B cell (primary cell): ENCODE measurements at regions not wholly inside any gene's neighbourhood (a gene's known extent, or its start where the extent isn't known, plus 50 kb on each side); places are given as distances from the start of the nearest gene placed in this dataset.

ENCODE experiments used
- EZH2 ChIP-seq: IDR thresholded peaks from 2 replicates; pipeline ENCODE4 v1.6.1; 2012; ENCODE audit warnings: borderline replicate concordance, low read depth, mild to moderate bottlenecking, moderate library complexity, low read length; ENCODE audit not compliant: insufficient read depth, poor library complexity, severe bottlenecking
- TF ChIP-seq, protein P1 (sequence below): fragments of 200-600 bp; IDR thresholded peaks from one replicate; pipeline ENCODE4 v1.8.0; 2022; ENCODE audit warnings: antibody characterized with exemption, mild to moderate bottlenecking

DNA sequence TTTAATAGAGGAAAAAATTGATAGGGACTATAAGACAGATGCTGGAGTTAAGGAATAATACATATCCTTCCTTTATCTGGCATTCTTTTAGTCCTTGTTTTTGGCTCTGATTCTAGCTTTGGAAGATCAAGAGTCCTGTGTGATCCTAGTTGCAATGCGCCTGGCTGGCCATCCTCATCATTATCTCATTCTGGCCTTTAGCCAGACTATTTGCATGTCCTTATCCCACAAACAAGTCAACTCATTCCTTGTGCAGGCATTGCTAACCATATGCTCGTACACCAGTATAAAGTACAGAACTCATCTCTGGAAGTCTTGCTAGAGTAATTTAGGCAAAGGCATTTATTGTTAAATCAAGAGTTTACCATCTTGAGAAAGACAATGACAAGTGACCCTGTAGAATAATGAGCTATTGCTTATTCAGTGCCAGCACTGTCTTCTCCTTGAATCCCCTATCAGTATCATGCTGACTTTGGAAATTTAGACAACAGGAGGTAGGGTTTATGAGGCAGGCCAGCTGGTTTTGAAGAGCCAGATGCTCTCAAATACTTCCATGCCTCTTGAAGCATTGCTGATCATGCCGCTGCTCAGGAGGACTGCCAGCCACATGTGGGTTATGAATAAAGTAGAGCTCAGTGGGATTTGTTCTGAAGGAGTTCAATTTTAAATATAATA is 1730.3 kb upstream of the TENM3 start:
- TF ChIP-seq, protein P1, sequence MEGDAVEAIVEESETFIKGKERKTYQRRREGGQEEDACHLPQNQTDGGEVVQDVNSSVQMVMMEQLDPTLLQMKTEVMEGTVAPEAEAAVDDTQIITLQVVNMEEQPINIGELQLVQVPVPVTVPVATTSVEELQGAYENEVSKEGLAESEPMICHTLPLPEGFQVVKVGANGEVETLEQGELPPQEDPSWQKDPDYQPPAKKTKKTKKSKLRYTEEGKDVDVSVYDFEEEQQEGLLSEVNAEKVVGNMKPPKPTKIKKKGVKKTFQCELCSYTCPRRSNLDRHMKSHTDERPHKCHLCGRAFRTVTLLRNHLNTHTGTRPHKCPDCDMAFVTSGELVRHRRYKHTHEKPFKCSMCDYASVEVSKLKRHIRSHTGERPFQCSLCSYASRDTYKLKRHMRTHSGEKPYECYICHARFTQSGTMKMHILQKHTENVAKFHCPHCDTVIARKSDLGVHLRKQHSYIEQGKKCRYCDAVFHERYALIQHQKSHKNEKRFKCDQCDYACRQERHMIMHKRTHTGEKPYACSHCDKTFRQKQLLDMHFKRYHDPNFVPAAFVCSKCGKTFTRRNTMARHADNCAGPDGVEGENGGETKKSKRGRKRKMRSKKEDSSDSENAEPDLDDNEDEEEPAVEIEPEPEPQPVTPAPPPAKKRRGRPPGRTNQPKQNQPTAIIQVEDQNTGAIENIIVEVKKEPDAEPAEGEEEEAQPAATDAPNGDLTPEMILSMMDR = no peak
- TF ChIP-seq EZH2 = no peak
